GM12878 (cell line): ENCODE measurements at regions not wholly inside any gene's neighbourhood (a gene's known extent, or its start where the extent isn't known, plus 50 kb on each side); places are given as distances from the start of the nearest gene placed in this dataset.

Experiments
- ATAC-seq: fragments of 200-7000 bp; cut with Tn5 transposase; 3 replicates; pipeline ENCODE4 v1.9.1; 2020; ENCODE audit warnings: mild to moderate bottlenecking, moderate library complexity
- BruUV-seq: library from RNA; stranded (reverse); fragments of 400-500 nt; replicated peaks from 2 replicates; lab custom pipeline; 2021; lab: Mats Ljungman, UMichigan
- CTCF ChIA-PET: fragments of 300-600 bp; sonication (Branson Sonifier 250); formaldehyde crosslinking; extraction: SDS; loops from one replicate; lab custom pipeline; 2021; ENCODE audit warnings: inconsistent platforms; lab: Yijun Ruan, JAX
- POLR2A ChIA-PET: fragments of 350-600 bp; formaldehyde crosslinking; extraction: SDS; loops from one replicate; lab custom pipeline; 2021; ENCODE audit warnings: inconsistent platforms; lab: Charles Lee
- RAD21 ChIA-PET: fragments of 300-600 bp; sonication (Branson Sonifier 250); formaldehyde crosslinking; loops from one replicate; lab custom pipeline; 2023; ENCODE audit warnings: antibody characterized with exemption; ENCODE audit not compliant: unreplicated experiment; lab: Charles Lee
- SMC1A ChIA-PET: fragments of 300-600 bp; sonication (Branson Sonifier 250); formaldehyde crosslinking; loops from one replicate; lab custom pipeline; 2023; ENCODE audit not compliant: unreplicated experiment, uncharacterized antibody; lab: Charles Lee
- DNase-seq: peaks from one replicate; pipeline ENCODE4 v3.0.0-alpha.2; 2011; ENCODE audit warnings: low read depth, low spot score
- FAIRE-seq: peaks from 3 replicates; lab custom pipeline; 2011; peaks lifted over from hg19 to GRCh38; lab: Jason Lieb, UNC
- H2AFZ ChIP-seq: 2 replicates; pipeline ENCODE4 v1.6.0; 2011; ENCODE audit warnings: low read depth, low read length, control low read depth; ENCODE audit not compliant: control insufficient read depth
- H3K27ac ChIP-seq: 2 replicates; pipeline ENCODE4 v1.5.1; 2011; ENCODE audit warnings: control low read depth; ENCODE audit not compliant: control insufficient read depth, insufficient read depth
- H3K27me3 ChIP-seq, 2 experiments: replicated peaks in 1 of 2; 2 replicates each; pipeline versions ENCODE4 v1.6.0 to v1.6.1; 2011; ENCODE audit warnings: low read length in 1 of 2; ENCODE audit not compliant: control insufficient read depth in 2 of 2, insufficient read depth in 2 of 2
- H3K36me3 ChIP-seq, 2 experiments: 2 replicates each; pipeline ENCODE4 v1.5.1; 2011; ENCODE audit warnings: low read length in 1 of 2; ENCODE audit not compliant: control insufficient read depth in 2 of 2, insufficient read depth in 2 of 2
- H3K4me1 ChIP-seq: 2 replicates; pipeline ENCODE4 v1.6.1; 2011; ENCODE audit warnings: mild to moderate bottlenecking, low read length, moderate library complexity, mixed read lengths; ENCODE audit not compliant: control insufficient read depth, insufficient read depth
- H3K4me2 ChIP-seq: 2 replicates; pipeline ENCODE4 v1.6.0; 2011; ENCODE audit warnings: control low read depth; ENCODE audit not compliant: control insufficient read depth, insufficient read depth
- H3K4me3 ChIP-seq: fragments of 200-600 bp; sonication (generic); 2 replicates; pipeline ENCODE4 v1.5.1; 2016
- H3K79me2 ChIP-seq: 2 replicates; pipeline ENCODE4 v1.6.0; 2011; ENCODE audit warnings: low read length; ENCODE audit not compliant: control insufficient read depth, insufficient read depth
- H3K9ac ChIP-seq: 2 replicates; pipeline ENCODE4 v1.8.0; 2011; ENCODE audit warnings: low read length, control low read depth, mixed read lengths; ENCODE audit not compliant: control insufficient read depth, insufficient read depth
- H3K9me3 ChIP-seq: replicated peaks from 3 replicates; pipeline ENCODE4 v1.5.1; 2011; ENCODE audit warnings: mild to moderate bottlenecking, low read length; ENCODE audit not compliant: control insufficient read depth, insufficient read depth
- H4K20me1 ChIP-seq: 2 replicates; pipeline ENCODE4 v1.6.0; 2011; ENCODE audit not compliant: control insufficient read depth, insufficient read depth
- CBFB ChIP-seq: IDR thresholded peaks from 2 replicates; pipeline ENCODE4 v1.6.1; 2016; ENCODE audit warnings: antibody characterized with exemption, low read depth
- E2F4 ChIP-seq: IDR thresholded peaks from 2 replicates; pipeline ENCODE4 v1.6.1; 2012; ENCODE audit warnings: low read depth, low read length, improper control_type of control experiment
- EGR1 ChIP-seq, 2 experiments: IDR thresholded peaks; 1 replicate in 1 of 2; 2 replicates in 1 of 2; pipeline ENCODE4 v1.6.1; 2011 to 2012; ENCODE audit warnings: low read depth in 2 of 2, low read length in 2 of 2, borderline replicate concordance in 1 of 2, mild to moderate bottlenecking in 1 of 2, moderate library complexity in 1 of 2
- EP300 ChIP-seq, 2 experiments: fragments of 150-350 bp in 1 of 2; IDR thresholded peaks; 2 replicates each; pipeline ENCODE4 v1.6.1; 2011 to 2012; ENCODE audit warnings: low read depth in 2 of 2, low read length in 2 of 2, borderline replicate concordance in 1 of 2, improper control_type of control experiment in 1 of 2, inconsistent platforms in 1 of 2; ENCODE audit not compliant: control insufficient read depth in 1 of 2
- MTA2 ChIP-seq: fragments of 450-650 bp; IDR thresholded peaks from 2 replicates; pipeline ENCODE4 v1.6.1; 2016; ENCODE audit warnings: low read depth, mild to moderate bottlenecking, moderate library complexity
- ZBTB33 ChIP-seq: fragments of 450-650 bp; IDR thresholded peaks from 2 replicates; pipeline ENCODE4 v1.6.1; 2017; ENCODE audit warnings: mild to moderate bottlenecking
- ZNF207 ChIP-seq: fragments of 450-650 bp; IDR thresholded peaks from 2 replicates; pipeline ENCODE4 v1.6.1; 2014; ENCODE audit warnings: antibody characterized with exemption, mild to moderate bottlenecking, borderline replicate concordance
- ZNF24 ChIP-seq: fragments of 450-650 bp; IDR thresholded peaks from 2 replicates; pipeline ENCODE4 v1.6.1; 2017; ENCODE audit warnings: antibody characterized with exemption, mild to moderate bottlenecking
- WGBS: methylation state at CpG from one replicate; pipeline ENCODE4 v1.1.6; 2016; ENCODE audit warnings: low lambda C conversion rate; ENCODE audit not compliant: insufficient replicate concordance, insufficient coverage; ENCODE audit errors: missing lambda C conversion rate; 5-methylcytosine and 5-hydroxymethylcytosine counted together
- in situ Hi-C: fragments of 300-500 bp; cut with MboI; formaldehyde crosslinking; loops from 9 replicates; pipeline ENCODE4 v1.14.3; 2018; ENCODE audit warnings: mixed read lengths
- intact Hi-C: fragments of 100-400 bp; cut with micrococcal nuclease; formaldehyde crosslinking; loops from one replicate; pipeline ENCODE4 v1.14.2; 2022; ENCODE audit not compliant: unreplicated experiment

- TF ChIP-seq ZBTB33 (no peak), ZNF207 (no peak)
These were observed 706.2 kb upstream of the GJE1 start (continued) for GRCh38 chr6:141426400-141426980.

- H3K4me1 ChIP-seq, result no peaks in the 10 kb centered on the region
- no peaks in the 10 kb centered on the region for H3K27me3 ChIP-seq
- H3K4me3 ChIP-seq, result no peak overlapping the region
- intact Hi-C loops, result no loop called here
- H3K27ac ChIP-seq, result no peak overlapping the region
- H3K4me2 ChIP-seq, result no peak overlapping the region
- ChIA-PET SMC1A (no interaction called here), RAD21 (no interaction called here), CTCF (no interaction called here), POLR2A (no interaction called here)
- H3K79me2 ChIP-seq, result no peaks in the 10 kb centered on the region
- DNase-seq, result no peak
- no peak for ATAC-seq
- WGBS, result 50% methylated on average over 1 of the region's 4 CpGs
- no TSS peak for BruUV-seq
- no peak overlapping the region for H2AFZ ChIP-seq
- H3K9me3 ChIP-seq, result no peaks in the 10 kb centered on the region
- in situ Hi-C loops, result no loop called here
- H4K20me1 ChIP-seq, result no peaks in the 10 kb centered on the region
- H3K9ac ChIP-seq, result no peak overlapping the region
- no peaks in the 10 kb centered on the region for H3K36me3 ChIP-seq
- TF ChIP-seq EGR1 (IDR thresholded peaks at IDR 0.05; ENCODE audit: borderline replicate concordance in 1 of 2, low read depth in 2 of 2, low read length in 2 of 2), result no peak
- no peak for TF ChIP-seq MTA2
- no peak for TF ChIP-seq ZNF24
- TF ChIP-seq EP300 (IDR thresholded peaks at IDR 0.05; ENCODE audit: borderline replicate concordance in 1 of 2, control insufficient read depth in 1 of 2, low read depth in 2 of 2, low read length in 2 of 2), result no peak
- TF ChIP-seq CBFB, result no peak
- TF ChIP-seq E2F4, result no peak
- no peak for FAIRE-seq
These were observed 711.3 kb upstream of the GJE1 start for GRCh38 chr6:141421378-141421777.
